ENCODE measurements at regions not wholly inside any gene's neighbourhood (a gene's known extent, or its start where the extent isn't known, plus 50 kb on each side); places are given as distances from the start of the nearest gene placed in this dataset.

- Histone ChIP-seq H3K4me3 (ENCODE audit: insufficient read depth, low read length) (no peak overlapping the region), H3K27me3 (ENCODE audit: insufficient read depth, low read length) (peaks cover 5% of the 10 kb centered on the region), H2AFZ (ENCODE audit: low read length) (no peak overlapping the region), H3K36me3 (ENCODE audit: insufficient read depth, low read length) (no peaks in the 10 kb centered on the region), H3K9me3 (ENCODE audit: low read depth, low read length) (no peaks in the 10 kb centered on the region), H3K27ac (ENCODE audit: low read depth, low read length) (no peak overlapping the region), H3K4me1 (ENCODE audit: insufficient read depth, low read length) (no peaks in the 10 kb centered on the region), H3K4me2 (ENCODE audit: insufficient read depth, low read length) (no peak overlapping the region), H4K20me1 (ENCODE audit: insufficient read depth, low read length) (no peaks in the 10 kb centered on the region), H3K79me2 (ENCODE audit: insufficient read depth, low read length) (no peaks in the 10 kb centered on the region)
- TF ChIP-seq CTCF (IDR thresholded peaks at IDR 0.05; ENCODE audit: extremely low read depth, low read depth, low read length) = no peak
- no peak for DNase-seq (ENCODE audit: insufficient read length, low spot score, missing footprints)
Observed at GRCh38 chr9:126112135-126112720, 214.4 kb upstream of the MVB12B start.

GRCh38 chr9:126113176-126113575 lies 213.5 kb upstream of the MVB12B start:
- no peak for TF ChIP-seq CTCF (IDR thresholded peaks at IDR 0.05; ENCODE audit: extremely low read depth, low read depth, low read length)
- no peak overlapping the region for H2AFZ ChIP-seq (ENCODE audit: low read length)
- peaks cover 3% of the 10 kb centered on the region for H3K27me3 ChIP-seq (ENCODE audit: insufficient read depth, low read length)
- H3K36me3 ChIP-seq (ENCODE audit: insufficient read depth, low read length) = no peaks in the 10 kb centered on the region
- no peak overlapping the region for H3K4me2 ChIP-seq (ENCODE audit: insufficient read depth, low read length)
- no peak overlapping the region for H3K27ac ChIP-seq (ENCODE audit: low read depth, low read length)
- no peaks in the 10 kb centered on the region for H3K9me3 ChIP-seq (ENCODE audit: low read depth, low read length)
- no peak for DNase-seq (ENCODE audit: insufficient read length, low spot score, missing footprints)
- H4K20me1 ChIP-seq (ENCODE audit: insufficient read depth, low read length) = no peaks in the 10 kb centered on the region
- no peaks in the 10 kb centered on the region for H3K79me2 ChIP-seq (ENCODE audit: insufficient read depth, low read length)
- no peak overlapping the region for H3K4me3 ChIP-seq (ENCODE audit: insufficient read depth, low read length)
- no peaks in the 10 kb centered on the region for H3K4me1 ChIP-seq (ENCODE audit: insufficient read depth, low read length)

- Histone ChIP-seq H4K20me1 (ENCODE audit: insufficient read depth, low read length) (no peaks in the 10 kb centered on the region), H3K27me3 (ENCODE audit: insufficient read depth, low read length) (peaks cover 3% of the 10 kb centered on the region), H3K79me2 (ENCODE audit: insufficient read depth, low read length) (no peaks in the 10 kb centered on the region), H3K4me1 (ENCODE audit: insufficient read depth, low read length) (no peaks in the 10 kb centered on the region), H3K27ac (ENCODE audit: low read depth, low read length) (no peak overlapping the region), H3K4me2 (ENCODE audit: insufficient read depth, low read length) (no peak overlapping the region), H3K9me3 (ENCODE audit: low read depth, low read length) (no peaks in the 10 kb centered on the region), H3K4me3 (ENCODE audit: insufficient read depth, low read length) (no peak overlapping the region), H3K36me3 (ENCODE audit: insufficient read depth, low read length) (no peaks in the 10 kb centered on the region), H2AFZ (ENCODE audit: low read length) (no peak overlapping the region)
- no peak for TF ChIP-seq CTCF (IDR thresholded peaks at IDR 0.05; ENCODE audit: extremely low read depth, low read depth, low read length)
- no peak for DNase-seq (ENCODE audit: insufficient read length, low spot score, missing footprints)
Observed at GRCh38 chr9:126113756-126114408, 212.7 kb upstream of the MVB12B start.

- Histone ChIP-seq H3K4me2 (ENCODE audit: insufficient read depth, low read length) (no peak overlapping the region), H3K36me3 (ENCODE audit: insufficient read depth, low read length) (no peaks in the 10 kb centered on the region), H3K9me3 (ENCODE audit: low read depth, low read length) (no peaks in the 10 kb centered on the region), H4K20me1 (ENCODE audit: insufficient read depth, low read length) (no peaks in the 10 kb centered on the region), H3K79me2 (ENCODE audit: insufficient read depth, low read length) (no peaks in the 10 kb centered on the region), H3K4me1 (ENCODE audit: insufficient read depth, low read length) (no peaks in the 10 kb centered on the region), H3K27ac (ENCODE audit: low read depth, low read length) (no peak overlapping the region), H3K27me3 (ENCODE audit: insufficient read depth, low read length) (peaks cover 7% of the 10 kb centered on the region), H3K4me3 (ENCODE audit: insufficient read depth, low read length) (no peak overlapping the region), H2AFZ (ENCODE audit: low read length) (no peak overlapping the region)
- DNase-seq (ENCODE audit: insufficient read length, low spot score, missing footprints) = no peak
- TF ChIP-seq CTCF (IDR thresholded peaks at IDR 0.05; ENCODE audit: extremely low read depth, low read depth, low read length) = no peak
Observed at GRCh38 chr9:126114409-126114760, 212.2 kb upstream of the MVB12B start.

Measured in osteoblast (primary cell).